Muscle layer of colon (tissue), 2 donors: ENCODE measurements at regions not wholly inside any gene's neighbourhood (a gene's known extent, or its start where the extent isn't known, plus 50 kb on each side); places are given as distances from the start of the nearest gene placed in this dataset.

Source experiments
- H3K27ac ChIP-seq: one replicate; pipeline ENCODE4 v1.7.0; 2013; ENCODE audit warnings: low read depth, mild to moderate bottlenecking, low read length, moderate library complexity
- H3K27me3 ChIP-seq, 2 donors: one replicate each; pipeline ENCODE4 v1.7.0; 2013; ENCODE audit warnings: low read length in 2 of 2, mild to moderate bottlenecking in 2 of 2; ENCODE audit not compliant: insufficient read depth in 2 of 2, control insufficient read depth in 1 of 2
- H3K36me3 ChIP-seq: one replicate; pipeline ENCODE4 v1.7.0; 2013; ENCODE audit warnings: mild to moderate bottlenecking, low read length; ENCODE audit not compliant: insufficient read depth
- H3K4me1 ChIP-seq: one replicate; pipeline ENCODE4 v1.7.0; 2013; ENCODE audit warnings: mild to moderate bottlenecking, low read length; ENCODE audit not compliant: insufficient read depth
- H3K4me3 ChIP-seq, 2 donors: one replicate each; pipeline ENCODE4 v1.7.0; 2013; ENCODE audit warnings: low read length in 2 of 2, low read depth in 1 of 2, mild to moderate bottlenecking in 1 of 2, moderate library complexity in 1 of 2
- H3K9ac ChIP-seq: one replicate; pipeline ENCODE4 v1.7.0; 2013; ENCODE audit warnings: low read length
- H3K9me3 ChIP-seq: one replicate; pipeline ENCODE4 v1.7.0; 2013; ENCODE audit warnings: mild to moderate bottlenecking, low read length
- donor health status: abdominal sarcoma.
- donor health status: Adenocarcinoma of cecum.

DNA sequence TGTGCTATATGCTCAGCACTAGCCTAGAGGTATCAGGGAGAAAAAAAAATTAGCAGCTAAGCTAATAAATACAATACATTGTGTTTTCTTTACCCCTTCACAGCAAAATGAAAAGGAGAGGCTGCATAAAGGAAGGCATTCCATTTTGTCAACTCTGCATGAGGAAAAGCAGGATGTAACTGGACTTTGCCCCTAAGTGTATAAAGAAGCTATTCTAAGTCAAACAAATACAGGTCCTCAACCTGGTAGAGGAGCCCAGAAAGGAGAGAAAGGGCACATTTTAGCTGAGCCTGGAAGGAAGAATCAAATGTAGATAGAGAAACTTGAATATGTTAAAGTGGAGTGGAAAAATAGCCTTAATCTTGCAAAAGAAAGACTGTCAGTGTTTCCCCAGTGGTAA is 89.0 kb upstream of the SPRED1 start:
- Histone ChIP-seq H3K27ac (no peak overlapping the region), H3K4me1 (no peaks in the 10 kb centered on the region), H3K9ac (no peak overlapping the region), H3K27me3 (no peaks in the 10 kb centered on the region), H3K36me3 (no peaks in the 10 kb centered on the region), H3K9me3 (no peaks in the 10 kb centered on the region), H3K4me3 (no peak overlapping the region)

GRCh38 chr15:38164061-38164460 is 88.6 kb upstream of the SPRED1 start:
- Histone ChIP-seq H3K9ac (no peak overlapping the region), H3K27ac (no peak overlapping the region)

GRCh38 chr15:38164507-38164906 is 88.1 kb upstream of the SPRED1 start:
- Histone ChIP-seq H3K36me3 (no peaks in the 10 kb centered on the region), H3K27ac (no peak overlapping the region), H3K4me3 (no peak overlapping the region), H3K9me3 (no peaks in the 10 kb centered on the region), H3K4me1 (no peaks in the 10 kb centered on the region), H3K9ac (no peak overlapping the region), H3K27me3 (no peaks in the 10 kb centered on the region)

More at GRCh38 chr15:38164061-38164460, 88.6 kb upstream of the SPRED1 start:
- H3K9me3 ChIP-seq = no peaks in the 10 kb centered on the region
- no peaks in the 10 kb centered on the region for H3K36me3 ChIP-seq
- no peak overlapping the region for H3K4me3 ChIP-seq
- no peaks in the 10 kb centered on the region for H3K27me3 ChIP-seq
- no peaks in the 10 kb centered on the region for H3K4me1 ChIP-seq

- Histone ChIP-seq H3K27ac (no peak overlapping the region), H3K27me3 (no peaks in the 10 kb centered on the region), H3K36me3 (no peaks in the 10 kb centered on the region), H3K4me3 (no peak overlapping the region), H3K9me3 (no peaks in the 10 kb centered on the region), H3K4me1 (no peaks in the 10 kb centered on the region), H3K9ac (no peak overlapping the region)
Observed at GRCh38 chr15:38168467-38169070, 84.1 kb upstream of the SPRED1 start.

DNA sequence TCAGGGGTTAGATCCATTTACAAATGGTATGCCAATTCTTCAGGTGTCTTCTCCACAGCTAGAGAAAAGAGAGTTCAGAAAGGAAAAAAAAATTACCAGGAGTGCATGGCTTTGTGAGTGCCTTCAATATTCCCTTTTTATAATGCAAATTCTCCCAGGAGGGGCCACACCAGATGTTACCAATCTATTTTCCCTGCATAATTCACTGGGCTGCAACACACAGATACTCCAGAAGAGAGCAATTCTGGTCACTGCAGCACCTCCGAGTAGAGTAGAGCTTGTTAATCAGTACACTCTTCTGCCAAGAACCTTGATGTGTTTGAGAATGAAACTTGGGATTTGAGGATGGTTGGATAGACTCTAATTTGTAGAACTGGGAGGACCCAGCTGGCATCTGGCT is 80.7 kb upstream of the SPRED1 start:
- no peaks in the 10 kb centered on the region for H3K36me3 ChIP-seq
- H3K9me3 ChIP-seq = no peaks in the 10 kb centered on the region
- no peaks in the 10 kb centered on the region for H3K4me1 ChIP-seq
- no peak overlapping the region for H3K4me3 ChIP-seq
- H3K27ac ChIP-seq = no peak overlapping the region
- no peaks in the 10 kb centered on the region for H3K27me3 ChIP-seq
- no peak overlapping the region for H3K9ac ChIP-seq

GRCh38 chr15:38174691-38175090 is 77.9 kb upstream of the SPRED1 start:
- Histone ChIP-seq H3K9ac (no peak overlapping the region), H3K4me1 (no peaks in the 10 kb centered on the region), H3K36me3 (no peaks in the 10 kb centered on the region), H3K27me3 (no peaks in the 10 kb centered on the region), H3K4me3 (no peak overlapping the region), H3K9me3 (no peaks in the 10 kb centered on the region), H3K27ac (no peak overlapping the region)

GRCh38 chr15:38176155-38176554 is 76.5 kb upstream of the SPRED1 start:
- H3K9me3 ChIP-seq = no peaks in the 10 kb centered on the region
- no peaks in the 10 kb centered on the region for H3K27me3 ChIP-seq

GRCh38 chr15:38176691-38177090 is 75.9 kb upstream of the SPRED1 start:
- H3K27ac ChIP-seq = no peak overlapping the region
- no peak overlapping the region for H3K4me3 ChIP-seq
- H3K4me1 ChIP-seq = no peaks in the 10 kb centered on the region
- no peak overlapping the region for H3K9ac ChIP-seq
- no peaks in the 10 kb centered on the region for H3K9me3 ChIP-seq
- no peaks in the 10 kb centered on the region for H3K27me3 ChIP-seq
- H3K36me3 ChIP-seq = no peaks in the 10 kb centered on the region

More at GRCh38 chr15:38176155-38176554, 76.5 kb upstream of the SPRED1 start:
- Histone ChIP-seq H3K4me3 (no peak overlapping the region), H3K4me1 (no peaks in the 10 kb centered on the region), H3K36me3 (no peaks in the 10 kb centered on the region), H3K27ac (no peak overlapping the region), H3K9ac (no peak overlapping the region)

DNA sequence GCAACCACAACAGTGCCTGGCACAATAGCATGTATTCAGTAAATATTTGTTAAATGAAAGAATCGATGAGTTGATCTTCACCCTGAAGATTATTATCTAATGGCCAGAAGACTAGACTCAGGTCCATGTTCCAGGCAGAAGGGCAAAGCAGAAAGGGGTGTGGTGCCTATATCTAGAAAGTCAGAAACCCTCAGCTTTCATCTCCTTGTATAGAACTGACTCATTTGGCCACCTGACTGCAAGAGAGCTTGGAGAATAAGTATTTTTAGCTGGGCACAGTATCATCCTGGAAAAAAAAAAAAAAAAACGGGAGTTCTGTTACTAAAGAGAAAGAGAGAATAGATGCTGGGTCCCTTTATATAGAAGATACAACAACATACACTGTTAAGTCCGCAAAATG is 69.7 kb upstream of the SPRED1 start:
- H3K36me3 ChIP-seq = no peaks in the 10 kb centered on the region
- H3K27me3 ChIP-seq = no peaks in the 10 kb centered on the region
- no peaks in the 10 kb centered on the region for H3K4me1 ChIP-seq
- H3K4me3 ChIP-seq = no peak overlapping the region
- no peak overlapping the region for H3K9ac ChIP-seq
- no peak overlapping the region for H3K27ac ChIP-seq
- H3K9me3 ChIP-seq = no peaks in the 10 kb centered on the region

- Histone ChIP-seq H3K4me1 (no peaks in the 10 kb centered on the region), H3K27me3 (no peaks in the 10 kb centered on the region), H3K9ac (no peak overlapping the region)
Observed at GRCh38 chr15:38186507-38186906, 66.1 kb upstream of the SPRED1 start.

DNA sequence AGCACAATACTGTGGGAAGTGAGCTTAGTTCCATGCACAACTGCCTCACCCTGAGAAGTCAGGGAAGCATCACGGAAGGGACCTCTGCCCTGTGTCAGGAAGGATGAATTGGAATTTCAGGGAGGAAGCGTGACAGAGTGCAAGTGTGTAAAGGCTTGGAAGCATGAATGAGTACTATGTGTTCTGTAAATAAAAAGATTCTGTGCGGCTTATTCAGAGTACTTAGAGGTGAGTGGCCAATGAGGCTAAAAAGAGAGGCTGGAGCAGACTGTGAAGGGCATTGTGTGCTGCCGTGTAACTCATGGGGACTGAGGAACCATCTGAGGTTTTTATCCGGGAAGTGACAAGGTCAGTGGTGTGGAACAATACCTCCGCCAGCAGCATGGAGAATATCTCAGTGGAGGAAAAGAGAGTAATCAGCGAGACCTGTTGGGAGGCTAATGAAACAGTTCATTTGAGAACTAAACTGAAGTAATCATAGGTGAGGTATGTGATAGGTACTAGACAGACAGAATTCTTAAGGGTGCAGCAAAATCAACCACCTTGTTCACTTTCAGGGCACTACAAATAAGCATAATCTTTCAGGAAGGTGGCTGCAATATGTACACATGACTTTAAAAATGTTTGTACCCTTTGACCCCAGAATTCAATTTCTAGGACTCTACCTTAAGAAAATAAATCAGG is 64.9 kb upstream of the SPRED1 start:
- Histone ChIP-seq H3K4me1 (no peaks in the 10 kb centered on the region), H3K36me3 (no peaks in the 10 kb centered on the region), H3K27ac (no peak overlapping the region), H3K9me3 (no peaks in the 10 kb centered on the region), H3K27me3 (no peaks in the 10 kb centered on the region), H3K4me3 (no peak overlapping the region), H3K9ac (no peak overlapping the region)

More at GRCh38 chr15:38186507-38186906, 66.1 kb upstream of the SPRED1 start:
- no peaks in the 10 kb centered on the region for H3K36me3 ChIP-seq
- H3K27ac ChIP-seq = no peak overlapping the region
- no peaks in the 10 kb centered on the region for H3K9me3 ChIP-seq
- H3K4me3 ChIP-seq = no peak overlapping the region
